ENCODE measurements at regions not wholly inside any gene's neighbourhood (a gene's known extent, or its start where the extent isn't known, plus 50 kb on each side); places are given as distances from the start of the nearest gene placed in this dataset.

- TF ChIP-seq TCF7L2 (IDR thresholded peaks at IDR 0.05; ENCODE audit: low read depth, low read length) = no peak
- TF ChIP-seq CTCF (IDR thresholded peaks at IDR 0.05) = no peak
- H3K4me1 ChIP-seq (ENCODE audit: control insufficient read depth, insufficient read depth, low read length) = no peaks in the 10 kb centered on the region
- ATAC-seq = no peak
- intact Hi-C loops (cut with micrococcal nuclease; ENCODE audit: unreplicated experiment) (no loop called here), in situ Hi-C loops (cut with HindIII; ENCODE audit: low pct_unique_long_range_greater_than_20kb, low sequenced_read_pairs) (no loop called here)
- no peaks in the 10 kb centered on the region for H3K27me3 ChIP-seq (ENCODE audit: control insufficient read depth, insufficient read depth, low read length)
- no peaks in the 10 kb centered on the region for H3K9me3 ChIP-seq (ENCODE audit: control insufficient read depth, insufficient read depth, low read depth, low read length)
- DNase-seq (ENCODE audit: low read depth, low spot score) = no peak
- no peak overlapping the region for H3K27ac ChIP-seq (ENCODE audit: low read length)
- H3K36me3 ChIP-seq (ENCODE audit: control insufficient read depth, insufficient read depth, low read length) = no peaks in the 10 kb centered on the region
- BruUV-seq (replicated peaks) = no TSS peak
- H3K4me3 ChIP-seq (ENCODE audit: low read depth in 2 of 2, low read length in 2 of 2) = no peak overlapping the region
- ChIA-PET POLR2A (no interaction called here), CTCF (no interaction called here)
Measured at GRCh38 chr11:95486466-95486865, 255.5 kb upstream of the SESN3 start.

GRCh38 chr11:95485115-95485900, 254.3 kb upstream of the SESN3 start:
- DNase-seq (ENCODE audit: low read depth, low spot score) = no peak
- Histone ChIP-seq H3K27me3 (ENCODE audit: control insufficient read depth, insufficient read depth, low read length) (no peaks in the 10 kb centered on the region), H3K36me3 (ENCODE audit: control insufficient read depth, insufficient read depth, low read length) (no peaks in the 10 kb centered on the region), H3K4me3 (ENCODE audit: low read depth in 2 of 2, low read length in 2 of 2) (no peak overlapping the region), H3K4me1 (ENCODE audit: control insufficient read depth, insufficient read depth, low read length) (no peaks in the 10 kb centered on the region), H3K27ac (ENCODE audit: low read length) (no peak overlapping the region), H3K9me3 (ENCODE audit: control insufficient read depth, insufficient read depth, low read depth, low read length) (no peaks in the 10 kb centered on the region)
- no peak for TF ChIP-seq POLR2AphosphoS5 (IDR thresholded peaks at IDR 0.05; ENCODE audit: low read depth, low read length)
- no peak for TF ChIP-seq REST (IDR thresholded peaks at IDR 0.05; ENCODE audit: insufficient read depth in 1 of 2, low read depth in 2 of 2, low read length in 1 of 2)
- TF ChIP-seq CTCF (IDR thresholded peaks at IDR 0.05) = no peak
- TF ChIP-seq TCF7L2 (IDR thresholded peaks at IDR 0.05; ENCODE audit: low read depth, low read length) = no peak
- TF ChIP-seq SIN3A (IDR thresholded peaks at IDR 0.05; ENCODE audit: borderline replicate concordance, insufficient read depth, low read depth, low read length) = no peak
- intact Hi-C loops (cut with micrococcal nuclease; ENCODE audit: unreplicated experiment) (no loop called here), in situ Hi-C loops (cut with HindIII; ENCODE audit: low pct_unique_long_range_greater_than_20kb, low sequenced_read_pairs) (no loop called here)
- ChIA-PET POLR2A (no interaction called here), CTCF (no interaction called here)
- ATAC-seq = no peak
- BruUV-seq (replicated peaks) = no TSS peak

Measured in Panc1 (cell line).